PC-9 (cell line): ENCODE measurements at regions not wholly inside any gene's neighbourhood (a gene's known extent, or its start where the extent isn't known, plus 50 kb on each side); places are given as distances from the start of the nearest gene placed in this dataset.

ENCODE experiments used
- BruUV-seq: library from RNA; stranded (reverse); fragments of 400-500 nt; replicated peaks from 2 replicates; lab custom pipeline; 2021; lab: Mats Ljungman, UMichigan
- CTCF ChIA-PET: fragments of 300-600 bp; sonication (Branson Sonifier 250); formaldehyde crosslinking; loops from one replicate; lab custom pipeline; 2022; ENCODE audit warnings: antibody characterized with exemption; lab: Charles Lee
- POLR2A ChIA-PET: fragments of 300-600 bp; sonication (Branson Sonifier 250); formaldehyde crosslinking; loops from one replicate; lab custom pipeline; 2022; ENCODE audit warnings: antibody characterized with exemption; ENCODE audit not compliant: unreplicated experiment; lab: Charles Lee
- DNase-seq, 2 experiments: peaks; one replicate each; pipeline versions ENCODE4 v3.0.0 to v3.0.0-alpha.2; 2015 to 2022; ENCODE audit warnings: mixed read lengths in 1 of 2
- H2AFZ ChIP-seq: fragments of 200-600 bp; sonication (generic); 2 replicates; pipeline ENCODE4 v1.8.1; 2017; ENCODE audit warnings: antibody characterized with exemption
- H3F3A ChIP-seq: fragments of 200-600 bp; sonication (generic); 2 replicates; pipeline ENCODE4 v1.8.1; 2017; ENCODE audit warnings: antibody characterized with exemption, mild to moderate bottlenecking, low read depth; ENCODE audit not compliant: insufficient read depth
- H3K27ac ChIP-seq: fragments of 200-600 bp; sonication (generic); 2 replicates; pipeline ENCODE4 v1.6.1; 2016; ENCODE audit warnings: mixed run types
- H3K27me3 ChIP-seq: fragments of 200-600 bp; sonication (generic); 2 replicates; pipeline ENCODE4 v1.6.1; 2016; ENCODE audit warnings: low read depth, mixed run types; ENCODE audit not compliant: insufficient read depth
- H3K36me3 ChIP-seq: fragments of 200-600 bp; sonication (generic); 2 replicates; pipeline ENCODE4 v1.6.1; 2016; ENCODE audit warnings: low read depth, mixed run types
- H3K4me1 ChIP-seq: fragments of 200-600 bp; sonication (generic); replicated peaks from 2 replicates; pipeline ENCODE4 v1.6.1; 2016; ENCODE audit warnings: mixed run types; ENCODE audit not compliant: insufficient read depth
- H3K4me2 ChIP-seq: fragments of 200-600 bp; sonication (generic); 2 replicates; pipeline ENCODE4 v1.6.1; 2017; ENCODE audit warnings: mixed run types
- H3K4me3 ChIP-seq: fragments of 200-600 bp; sonication (generic); 2 replicates; pipeline ENCODE4 v1.6.1; 2016; ENCODE audit warnings: mixed run types
- H3K79me2 ChIP-seq: fragments of 200-600 bp; sonication (generic); 2 replicates; pipeline ENCODE4 v1.6.1; 2017; ENCODE audit warnings: low read depth, mixed run types
- H3K9me2 ChIP-seq: fragments of 200-600 bp; sonication (generic); 2 replicates; pipeline ENCODE4 v1.8.1; 2017; ENCODE audit warnings: mild to moderate bottlenecking; ENCODE audit not compliant: insufficient read depth
- H3K9me3 ChIP-seq: fragments of 200-600 bp; sonication (generic); 2 replicates; pipeline ENCODE4 v1.8.1; 2016; ENCODE audit warnings: low read depth; ENCODE audit not compliant: insufficient read depth
- H4K20me1 ChIP-seq: fragments of 200-600 bp; sonication (generic); 2 replicates; pipeline ENCODE4 v1.8.1; 2017; ENCODE audit not compliant: insufficient read depth
- EZH2 ChIP-seq: fragments of 200-600 bp; sonication (generic); IDR thresholded peaks from 2 replicates; pipeline ENCODE4 v1.8.0; 2017; ENCODE audit warnings: antibody characterized with exemption, low read depth
- intact Hi-C: fragments of 100-400 bp; cut with micrococcal nuclease; formaldehyde crosslinking; loops from one replicate; pipeline ENCODE4 v1.10.0; 2022; ENCODE audit not compliant: unreplicated experiment
- TF ChIP-seq, protein P1 (sequence below): fragments of 200-600 bp; sonication (generic); conservative IDR thresholded peaks from 2 replicates; pipeline ENCODE4 v1.6.1; 2017; ENCODE audit warnings: mixed run types, antibody characterized with exemption, mild to moderate bottlenecking, moderate library complexity

DNA sequence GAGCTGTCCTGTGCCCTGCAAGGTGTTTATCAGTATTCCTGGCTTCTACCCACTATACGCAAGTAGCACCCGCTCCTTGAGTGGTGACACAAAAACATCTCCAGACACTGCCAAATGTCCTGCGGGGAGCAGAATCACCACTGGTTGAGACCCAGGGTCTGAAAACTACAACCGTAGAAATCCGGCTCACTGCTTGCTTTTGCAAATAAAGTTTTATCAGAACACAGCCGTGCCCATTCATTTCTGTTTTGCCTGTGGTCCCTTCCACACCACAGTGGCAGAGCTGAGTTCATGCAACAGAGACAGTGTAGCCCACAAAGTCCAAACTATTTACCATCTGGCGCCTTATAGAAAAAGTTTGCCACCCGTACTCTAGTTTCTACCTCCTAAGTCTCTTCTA, 125.7 kb upstream of the DIO3 start:
- no peak for DNase-seq
- Histone ChIP-seq H3K9me2 (no peaks in the 10 kb centered on the region), H3K4me2 (no peak overlapping the region), H3K27me3 (no peaks in the 10 kb centered on the region), H3K4me1 (no peaks in the 10 kb centered on the region), H3K4me3 (no peak overlapping the region), H3K79me2 (no peaks in the 10 kb centered on the region), H3F3A (no peaks in the 10 kb centered on the region), H3K9me3 (no peaks in the 10 kb centered on the region), H3K36me3 (no peaks in the 10 kb centered on the region), H4K20me1 (no peaks in the 10 kb centered on the region), H3K27ac (no peak overlapping the region), H2AFZ (no peak overlapping the region)
- no TSS peak for BruUV-seq
- TF ChIP-seq, protein P1, sequence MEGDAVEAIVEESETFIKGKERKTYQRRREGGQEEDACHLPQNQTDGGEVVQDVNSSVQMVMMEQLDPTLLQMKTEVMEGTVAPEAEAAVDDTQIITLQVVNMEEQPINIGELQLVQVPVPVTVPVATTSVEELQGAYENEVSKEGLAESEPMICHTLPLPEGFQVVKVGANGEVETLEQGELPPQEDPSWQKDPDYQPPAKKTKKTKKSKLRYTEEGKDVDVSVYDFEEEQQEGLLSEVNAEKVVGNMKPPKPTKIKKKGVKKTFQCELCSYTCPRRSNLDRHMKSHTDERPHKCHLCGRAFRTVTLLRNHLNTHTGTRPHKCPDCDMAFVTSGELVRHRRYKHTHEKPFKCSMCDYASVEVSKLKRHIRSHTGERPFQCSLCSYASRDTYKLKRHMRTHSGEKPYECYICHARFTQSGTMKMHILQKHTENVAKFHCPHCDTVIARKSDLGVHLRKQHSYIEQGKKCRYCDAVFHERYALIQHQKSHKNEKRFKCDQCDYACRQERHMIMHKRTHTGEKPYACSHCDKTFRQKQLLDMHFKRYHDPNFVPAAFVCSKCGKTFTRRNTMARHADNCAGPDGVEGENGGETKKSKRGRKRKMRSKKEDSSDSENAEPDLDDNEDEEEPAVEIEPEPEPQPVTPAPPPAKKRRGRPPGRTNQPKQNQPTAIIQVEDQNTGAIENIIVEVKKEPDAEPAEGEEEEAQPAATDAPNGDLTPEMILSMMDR: no peak
- TF ChIP-seq EZH2: no peak
- POLR2A ChIA-PET: no interaction called here
- CTCF ChIA-PET: no interaction called here
- intact Hi-C loops: no loop called here

DNA sequence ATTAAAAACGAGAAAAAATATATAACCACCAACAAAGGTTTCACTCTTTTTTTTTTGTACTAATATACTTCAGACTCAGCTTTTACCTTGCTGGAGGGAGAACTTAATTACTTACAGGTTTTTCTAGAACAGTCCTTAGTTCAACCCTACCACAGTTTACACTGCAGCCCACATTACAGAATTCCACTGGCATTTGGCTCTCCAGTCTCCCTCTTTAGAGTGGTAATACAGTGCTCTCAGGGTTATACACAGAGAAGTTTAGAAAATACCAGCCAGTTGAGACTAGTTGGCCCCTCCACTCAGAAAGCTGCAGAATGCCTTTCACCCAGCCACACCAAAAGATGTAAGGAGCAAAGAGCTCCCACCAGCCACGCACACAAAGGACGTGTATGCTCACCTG, 122.3 kb upstream of the DIO3 start:
- H3K36me3 ChIP-seq: no peaks in the 10 kb centered on the region
- no peak overlapping the region for H3K27ac ChIP-seq
- CTCF ChIA-PET: no interaction called here

DNA sequence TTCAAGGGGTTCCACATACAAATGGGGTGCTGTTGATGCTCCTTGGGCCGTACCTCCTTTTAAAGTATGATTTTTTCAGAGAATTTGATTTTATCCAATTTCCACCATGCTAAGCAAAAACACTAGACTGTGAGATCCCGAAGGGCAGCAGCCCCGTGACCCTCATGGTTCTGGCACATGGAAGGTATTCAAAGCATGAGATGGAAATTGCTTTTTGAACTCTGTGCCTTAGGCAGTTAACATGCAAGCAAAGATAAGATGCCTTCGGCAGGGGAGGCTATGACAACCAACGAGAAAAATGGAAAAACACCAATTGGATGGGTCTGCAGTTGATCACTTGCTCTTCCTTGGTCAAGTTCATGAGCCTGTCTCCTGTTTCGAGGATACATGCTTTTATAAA, 120.8 kb upstream of the DIO3 start:
- no peak overlapping the region for H3K4me3 ChIP-seq
- no peaks in the 10 kb centered on the region for H3K27me3 ChIP-seq
- intact Hi-C loops: no loop called here
- H4K20me1 ChIP-seq: no peaks in the 10 kb centered on the region
- POLR2A ChIA-PET: no interaction called here
- CTCF ChIA-PET: no interaction called here
- TF ChIP-seq, protein P1: no peak
- TF ChIP-seq EZH2: no peak
- no peak for DNase-seq
- no peaks in the 10 kb centered on the region for H3K9me3 ChIP-seq
- no peak overlapping the region for H3K27ac ChIP-seq
- H3K4me1 ChIP-seq: peaks cover 16% of the 10 kb centered on the region
- peaks cover 14% of the 10 kb centered on the region for H3F3A ChIP-seq
- no peak overlapping the region for H3K4me2 ChIP-seq
- no TSS peak for BruUV-seq
- no peaks in the 10 kb centered on the region for H3K36me3 ChIP-seq
- H3K79me2 ChIP-seq: no peaks in the 10 kb centered on the region
- no peak overlapping the region for H2AFZ ChIP-seq
- H3K9me2 ChIP-seq: no peaks in the 10 kb centered on the region

More for the DNA sequence above, 122.3 kb upstream of the DIO3 start:
- no peak overlapping the region for H3K4me2 ChIP-seq
- BruUV-seq: no TSS peak
- H3K9me2 ChIP-seq: no peaks in the 10 kb centered on the region
- H3K9me3 ChIP-seq: no peaks in the 10 kb centered on the region
- H4K20me1 ChIP-seq: no peaks in the 10 kb centered on the region
- H3K79me2 ChIP-seq: no peaks in the 10 kb centered on the region
- no peaks in the 10 kb centered on the region for H3K27me3 ChIP-seq
- intact Hi-C loops: no loop called here
- H2AFZ ChIP-seq: 0 out of 2 replicates have a peak overlapping the region, but pooled peaks have one; percentile 8
- POLR2A ChIA-PET: no interaction called here
- peaks cover 7% of the 10 kb centered on the region for H3F3A ChIP-seq
- no peak overlapping the region for H3K4me3 ChIP-seq
- TF ChIP-seq EZH2: no peak
- TF ChIP-seq, protein P1: no peak
- no peak for DNase-seq
- peaks cover 7% of the 10 kb centered on the region for H3K4me1 ChIP-seq
